Caco-2 (cell line): ENCODE measurements at regions not wholly inside any gene's neighbourhood (a gene's known extent, or its start where the extent isn't known, plus 50 kb on each side); places are given as distances from the start of the nearest gene placed in this dataset.

Source experiments
- BruUV-seq: library from RNA; stranded (reverse); fragments of 400-500 nt; replicated peaks from 2 replicates; lab custom pipeline; 2021; lab: Mats Ljungman, UMichigan
- CTCF ChIA-PET: fragments of 300-600 bp; sonication (Branson Sonifier 250); formaldehyde crosslinking; loops from one replicate; lab custom pipeline; 2022; ENCODE audit warnings: antibody characterized with exemption; lab: Charles Lee
- POLR2A ChIA-PET: fragments of 300-600 bp; sonication (Branson Sonifier 250); formaldehyde crosslinking; loops from one replicate; lab custom pipeline; 2022; ENCODE audit warnings: antibody characterized with exemption; lab: Charles Lee
- DNase-seq, 2 experiments: peaks; one replicate each; pipeline versions ENCODE4 v3.0.0 to v3.0.0-alpha.2; 2020 to 2022
- H3K27me3 ChIP-seq: replicated peaks from 2 replicates; pipeline ENCODE4 v1.6.0; 2011; ENCODE audit warnings: low read length; ENCODE audit not compliant: control insufficient read depth, insufficient read depth
- H3K36me3 ChIP-seq: 2 replicates; pipeline ENCODE4 v1.5.1; 2011; ENCODE audit warnings: low read length; ENCODE audit not compliant: control insufficient read depth, insufficient read depth
- H3K4me1 ChIP-seq: fragments of 250-450 bp; sonication (Bioruptor Pico); 2 replicates; pipeline ENCODE4 v1.5.1; 2020; ENCODE audit warnings: mild to moderate bottlenecking
- H3K4me3 ChIP-seq: 2 replicates; pipeline ENCODE4 v1.5.1; 2011; ENCODE audit warnings: low read depth, mild to moderate bottlenecking, control low read depth, low read length
- H3K9me3 ChIP-seq: fragments of 250-450 bp; sonication (Bioruptor Pico); 2 replicates; pipeline ENCODE4 v1.5.1; 2020; ENCODE audit warnings: mild to moderate bottlenecking, moderate library complexity
- H3K27ac Mint-ChIP-seq: one replicate; pipeline ENCODE4 v1.8.0; 2022; ENCODE audit warnings: mixed read lengths; ENCODE audit not compliant: unreplicated experiment
- H3K27me3 Mint-ChIP-seq: one replicate; pipeline ENCODE4 v1.8.0; 2022; ENCODE audit warnings: mixed read lengths; ENCODE audit not compliant: insufficient read depth, unreplicated experiment
- H3K36me3 Mint-ChIP-seq: one replicate; pipeline ENCODE4 v1.8.0; 2022; ENCODE audit warnings: mild to moderate bottlenecking, mixed read lengths; ENCODE audit not compliant: insufficient read depth, unreplicated experiment
- H3K4me1 Mint-ChIP-seq: one replicate; pipeline ENCODE4 v1.8.0; 2022; ENCODE audit warnings: low read depth, mixed read lengths; ENCODE audit not compliant: unreplicated experiment
- H3K4me3 Mint-ChIP-seq: one replicate; pipeline ENCODE4 v1.8.0; 2022; ENCODE audit warnings: mild to moderate bottlenecking, moderate library complexity, mixed read lengths; ENCODE audit not compliant: unreplicated experiment
- H3K9me3 Mint-ChIP-seq: one replicate; pipeline ENCODE4 v1.8.0; 2022; ENCODE audit warnings: mixed read lengths; ENCODE audit not compliant: unreplicated experiment
- CTCF ChIP-seq, 2 experiments: fragments of 200-600 bp in 1 of 2; IDR thresholded peaks; 1 replicate in 1 of 2; 2 replicates in 1 of 2; pipeline versions ENCODE4 v1.5.1 to v1.8.0; 2011 to 2022; ENCODE audit warnings: antibody characterized with exemption in 1 of 2, control low read depth in 1 of 2, inconsistent platforms in 1 of 2, low read depth in 1 of 2, low read length in 1 of 2, mild to moderate bottlenecking in 1 of 2, moderate library complexity in 1 of 2; ENCODE audit not compliant: insufficient read depth in 1 of 2, severe bottlenecking in 1 of 2, unreplicated experiment in 1 of 2
- intact Hi-C: fragments of 100-400 bp; cut with micrococcal nuclease; formaldehyde crosslinking; loops from one replicate; pipeline ENCODE4 v1.10.0; 2022; ENCODE audit not compliant: unreplicated experiment

GRCh38 chr2:103123516-103123915, 361.7 kb downstream of the TMEM182 start:
- H3K4me3 Mint-ChIP-seq, result no peak overlapping the region
- H3K36me3 ChIP-seq, result no peaks in the 10 kb centered on the region

GRCh38 chr2:103130857-103131256, 369.0 kb downstream of the TMEM182 start:
- ChIA-PET CTCF (no interaction called here), POLR2A (no interaction called here)
- intact Hi-C loops, result no loop called here

More at GRCh38 chr2:103123516-103123915, 361.7 kb downstream of the TMEM182 start:
- Histone ChIP-seq H3K27me3 (no peaks in the 10 kb centered on the region), H3K4me1 (no peaks in the 10 kb centered on the region), H3K4me3 (no peak overlapping the region), H3K9me3 (no peaks in the 10 kb centered on the region)
- no peak overlapping the region for H3K27ac Mint-ChIP-seq
- TF ChIP-seq CTCF (IDR thresholded peaks at IDR 0.05; ENCODE audit: insufficient read depth in 1 of 2, low read depth in 1 of 2, low read length in 1 of 2, severe bottlenecking in 1 of 2, unreplicated experiment in 1 of 2), result no peak
- no peaks in the 10 kb centered on the region for H3K36me3 Mint-ChIP-seq
- intact Hi-C loops, result no loop called here
- DNase-seq, result no peak
- H3K4me1 Mint-ChIP-seq, result no peaks in the 10 kb centered on the region
- no TSS peak for BruUV-seq
- ChIA-PET CTCF (interaction anchor here (0.6 kb wide), 1 partner anchor 8 kb away, joined by 3 read pairs; no protein-coding TSS in a partner anchor), POLR2A (no interaction called here)
- H3K9me3 Mint-ChIP-seq, result no peaks in the 10 kb centered on the region
- no peaks in the 10 kb centered on the region for H3K27me3 Mint-ChIP-seq

GRCh38 chr2:103132536-103133217, 370.8 kb downstream of the TMEM182 start:
- Histone ChIP-seq H3K36me3 (no peaks in the 10 kb centered on the region), H3K4me3 (no peak overlapping the region), H3K9me3 (peaks cover 2% of the 10 kb centered on the region), H3K27me3 (no peaks in the 10 kb centered on the region), H3K4me1 (no peaks in the 10 kb centered on the region)
- TF ChIP-seq CTCF (IDR thresholded peaks at IDR 0.05; ENCODE audit: insufficient read depth in 1 of 2, low read depth in 1 of 2, low read length in 1 of 2, severe bottlenecking in 1 of 2, unreplicated experiment in 1 of 2), result no peak
- H3K36me3 Mint-ChIP-seq, result no peaks in the 10 kb centered on the region
- DNase-seq, result no peak
- no peaks in the 10 kb centered on the region for H3K4me1 Mint-ChIP-seq
- ChIA-PET POLR2A (no interaction called here), CTCF (no interaction called here)
- no TSS peak for BruUV-seq
- intact Hi-C loops, result no loop called here
- no peak overlapping the region for H3K4me3 Mint-ChIP-seq
- H3K27ac Mint-ChIP-seq, result no peak overlapping the region
- H3K27me3 Mint-ChIP-seq, result no peaks in the 10 kb centered on the region
- peaks cover 16% of the 10 kb centered on the region for H3K9me3 Mint-ChIP-seq

More at GRCh38 chr2:103130857-103131256, 369.0 kb downstream of the TMEM182 start:
- H3K27me3 Mint-ChIP-seq, result no peaks in the 10 kb centered on the region
- no peak overlapping the region for H3K27ac Mint-ChIP-seq
- BruUV-seq, result no TSS peak
- Histone ChIP-seq H3K9me3 (peaks cover 2% of the 10 kb centered on the region), H3K27me3 (no peaks in the 10 kb centered on the region), H3K4me1 (no peaks in the 10 kb centered on the region), H3K4me3 (no peak overlapping the region), H3K36me3 (no peaks in the 10 kb centered on the region)
- no peaks in the 10 kb centered on the region for H3K36me3 Mint-ChIP-seq
- TF ChIP-seq CTCF (IDR thresholded peaks at IDR 0.05; ENCODE audit: insufficient read depth in 1 of 2, low read depth in 1 of 2, low read length in 1 of 2, severe bottlenecking in 1 of 2, unreplicated experiment in 1 of 2), result no peak
- H3K4me3 Mint-ChIP-seq, result no peak overlapping the region
- DNase-seq, result no peak
- peaks cover 16% of the 10 kb centered on the region for H3K9me3 Mint-ChIP-seq
- no peaks in the 10 kb centered on the region for H3K4me1 Mint-ChIP-seq
